ENCODE measurements at regions not wholly inside any gene's neighbourhood (a gene's known extent, or its start where the extent isn't known, plus 50 kb on each side); places are given as distances from the start of the nearest gene placed in this dataset.

DNA sequence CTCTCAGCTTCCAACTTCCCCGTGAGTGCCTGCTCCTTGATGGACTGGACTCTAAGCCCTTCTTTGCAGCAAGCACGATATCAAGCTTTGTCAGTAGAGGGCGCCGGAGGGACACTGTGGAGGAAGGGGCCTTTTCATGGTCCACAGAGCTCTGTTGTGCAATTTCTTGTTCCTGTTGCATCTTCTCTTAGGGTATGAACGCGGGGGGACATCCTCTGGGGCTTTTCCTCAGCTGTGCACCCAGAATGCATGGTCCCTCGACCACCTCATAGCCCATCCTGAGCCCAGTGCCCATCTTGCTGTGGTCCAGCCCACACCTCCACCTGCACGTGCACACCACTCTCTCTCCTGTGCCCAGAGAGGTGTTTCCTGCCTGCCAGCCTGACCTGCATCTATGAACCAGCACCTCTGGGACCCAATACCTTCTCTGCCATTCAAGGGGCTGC, 556.8 kb downstream of the PTPRU start:
- Histone ChIP-seq H3K4me3 (replicated peaks in 1 of 3; ENCODE audit: insufficient read depth in 1 of 3, low read depth in 2 of 3, low read length in 3 of 3) (no peak overlapping the region; a peak in 1 of 6 replicates), H3K4me1 (ENCODE audit: insufficient read depth, low read length) (no peaks in the 10 kb centered on the region), H3K9me3 (ENCODE audit: low read length) (no peaks in the 10 kb centered on the region), H2AFZ (ENCODE audit: low read length) (no peak overlapping the region), H3K27me3 (ENCODE audit: control insufficient read depth in 1 of 2, insufficient read depth in 2 of 2, low read length in 2 of 2) (no peaks in the 10 kb centered on the region), H3K36me3 (replicated peaks in 1 of 2; ENCODE audit: control insufficient read depth in 1 of 2, insufficient read depth in 2 of 2, low read length in 2 of 2) (no peaks in the 10 kb centered on the region), H4K20me1 (ENCODE audit: insufficient read depth, low read length) (no peaks in the 10 kb centered on the region), H3K4me2 (ENCODE audit: low read depth, low read length) (no peak overlapping the region; the same call in 1 of the 2 replicates), H3K9ac (ENCODE audit: insufficient read depth, low read depth, low read length) (no peak overlapping the region), H3K27ac (ENCODE audit: extremely low read length, insufficient read depth, low read length) (no peak overlapping the region), H3K79me2 (ENCODE audit: insufficient read depth, low read length) (no peaks in the 10 kb centered on the region)
- 0% methylated on average over 6 of the region's 8 CpGs for WGBS (ENCODE audit: low lambda C conversion rate)
- no TSS peak for BruUV-seq (replicated peaks)
- FAIRE-seq (peak; percentile 63), DNase-seq (ENCODE audit: low spot score) (peak; percentile 74), ATAC-seq (peak; percentile 89)
- intact Hi-C loops (cut with micrococcal nuclease; ENCODE audit: unreplicated experiment), result loop anchor here (1.0 to 5.0 kb wide), 2 partner anchors 56 to 914 kb away; no protein-coding TSS in a partner anchor
- CTCF ChIA-PET (ENCODE audit: low intra/inter-chr PET ratio, low total read pairs), result interaction anchor here (0.9 to 2.4 kb wide), 5 partner anchors 56 to 587 kb away, joined by 3 to 7 read pairs (median 6); no protein-coding TSS in a partner anchor
- POLR2A ChIA-PET, result no interaction called here
- in situ Hi-C loops (cut with HindIII; ENCODE audit: extremely low pct_ligation_motif_present, low pct_unique_long_range_greater_than_20kb), result loop anchor here (10.0 kb wide), 2 partner anchors 292 to 912 kb away; no protein-coding TSS in a partner anchor
- TF ChIP-seq ZMYM4 (CRISPR knock-in tag; IDR thresholded peaks at IDR 0.05), result no peak
- peak; percentile 88 for TF ChIP-seq SMC3 (IDR thresholded peaks at IDR 0.05; ENCODE audit: low read length)
- TF ChIP-seq ATF1 (CRISPR knock-in tag; IDR thresholded peaks at IDR 0.05), result no peak
- TF ChIP-seq, protein P1, sequence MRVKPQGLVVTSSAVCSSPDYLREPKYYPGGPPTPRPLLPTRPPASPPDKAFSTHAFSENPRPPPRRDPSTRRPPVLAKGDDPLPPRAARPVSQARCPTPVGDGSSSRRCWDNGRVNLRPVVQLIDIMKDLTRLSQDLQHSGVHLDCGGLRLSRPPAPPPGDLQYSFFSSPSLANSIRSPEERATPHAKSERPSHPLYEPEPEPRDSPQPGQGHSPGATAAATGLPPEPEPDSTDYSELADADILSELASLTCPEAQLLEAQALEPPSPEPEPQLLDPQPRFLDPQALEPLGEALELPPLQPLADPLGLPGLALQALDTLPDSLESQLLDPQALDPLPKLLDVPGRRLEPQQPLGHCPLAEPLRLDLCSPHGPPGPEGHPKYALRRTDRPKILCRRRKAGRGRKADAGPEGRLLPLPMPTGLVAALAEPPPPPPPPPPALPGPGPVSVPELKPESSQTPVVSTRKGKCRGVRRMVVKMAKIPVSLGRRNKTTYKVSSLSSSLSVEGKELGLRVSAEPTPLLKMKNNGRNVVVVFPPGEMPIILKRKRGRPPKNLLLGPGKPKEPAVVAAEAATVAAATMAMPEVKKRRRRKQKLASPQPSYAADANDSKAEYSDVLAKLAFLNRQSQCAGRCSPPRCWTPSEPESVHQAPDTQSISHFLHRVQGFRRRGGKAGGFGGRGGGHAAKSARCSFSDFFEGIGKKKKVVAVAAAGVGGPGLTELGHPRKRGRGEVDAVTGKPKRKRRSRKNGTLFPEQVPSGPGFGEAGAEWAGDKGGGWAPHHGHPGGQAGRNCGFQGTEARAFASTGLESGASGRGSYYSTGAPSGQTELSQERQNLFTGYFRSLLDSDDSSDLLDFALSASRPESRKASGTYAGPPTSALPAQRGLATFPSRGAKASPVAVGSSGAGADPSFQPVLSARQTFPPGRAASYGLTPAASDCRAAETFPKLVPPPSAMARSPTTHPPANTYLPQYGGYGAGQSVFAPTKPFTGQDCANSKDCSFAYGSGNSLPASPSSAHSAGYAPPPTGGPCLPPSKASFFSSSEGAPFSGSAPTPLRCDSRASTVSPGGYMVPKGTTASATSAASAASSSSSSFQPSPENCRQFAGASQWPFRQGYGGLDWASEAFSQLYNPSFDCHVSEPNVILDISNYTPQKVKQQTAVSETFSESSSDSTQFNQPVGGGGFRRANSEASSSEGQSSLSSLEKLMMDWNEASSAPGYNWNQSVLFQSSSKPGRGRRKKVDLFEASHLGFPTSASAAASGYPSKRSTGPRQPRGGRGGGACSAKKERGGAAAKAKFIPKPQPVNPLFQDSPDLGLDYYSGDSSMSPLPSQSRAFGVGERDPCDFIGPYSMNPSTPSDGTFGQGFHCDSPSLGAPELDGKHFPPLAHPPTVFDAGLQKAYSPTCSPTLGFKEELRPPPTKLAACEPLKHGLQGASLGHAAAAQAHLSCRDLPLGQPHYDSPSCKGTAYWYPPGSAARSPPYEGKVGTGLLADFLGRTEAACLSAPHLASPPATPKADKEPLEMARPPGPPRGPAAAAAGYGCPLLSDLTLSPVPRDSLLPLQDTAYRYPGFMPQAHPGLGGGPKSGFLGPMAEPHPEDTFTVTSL (CRISPR knock-in tag; IDR thresholded peaks at IDR 0.05; ENCODE audit: borderline replicate concordance), result no peak
- TF ChIP-seq, protein P2, sequence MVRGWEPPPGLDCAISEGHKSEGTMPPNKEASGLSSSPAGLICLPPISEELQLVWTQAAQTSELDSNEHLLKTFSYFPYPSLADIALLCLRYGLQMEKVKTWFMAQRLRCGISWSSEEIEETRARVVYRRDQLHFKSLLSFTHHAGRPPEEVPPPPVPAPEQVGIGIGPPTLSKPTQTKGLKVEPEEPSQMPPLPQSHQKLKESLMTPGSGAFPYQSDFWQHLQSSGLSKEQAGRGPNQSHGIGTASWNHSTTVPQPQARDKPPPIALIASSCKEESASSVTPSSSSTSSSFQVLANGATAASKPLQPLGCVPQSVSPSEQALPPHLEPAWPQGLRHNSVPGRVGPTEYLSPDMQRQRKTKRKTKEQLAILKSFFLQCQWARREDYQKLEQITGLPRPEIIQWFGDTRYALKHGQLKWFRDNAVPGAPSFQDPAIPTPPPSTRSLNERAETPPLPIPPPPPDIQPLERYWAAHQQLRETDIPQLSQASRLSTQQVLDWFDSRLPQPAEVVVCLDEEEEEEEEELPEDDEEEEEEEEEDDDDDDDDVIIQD (CRISPR knock-in tag; IDR thresholded peaks at IDR 0.05; ENCODE audit: low read depth), result no peak
- TF ChIP-seq ZFP62 (CRISPR knock-in tag; IDR thresholded peaks at IDR 0.05), result no peak
- TF ChIP-seq, protein P3, sequence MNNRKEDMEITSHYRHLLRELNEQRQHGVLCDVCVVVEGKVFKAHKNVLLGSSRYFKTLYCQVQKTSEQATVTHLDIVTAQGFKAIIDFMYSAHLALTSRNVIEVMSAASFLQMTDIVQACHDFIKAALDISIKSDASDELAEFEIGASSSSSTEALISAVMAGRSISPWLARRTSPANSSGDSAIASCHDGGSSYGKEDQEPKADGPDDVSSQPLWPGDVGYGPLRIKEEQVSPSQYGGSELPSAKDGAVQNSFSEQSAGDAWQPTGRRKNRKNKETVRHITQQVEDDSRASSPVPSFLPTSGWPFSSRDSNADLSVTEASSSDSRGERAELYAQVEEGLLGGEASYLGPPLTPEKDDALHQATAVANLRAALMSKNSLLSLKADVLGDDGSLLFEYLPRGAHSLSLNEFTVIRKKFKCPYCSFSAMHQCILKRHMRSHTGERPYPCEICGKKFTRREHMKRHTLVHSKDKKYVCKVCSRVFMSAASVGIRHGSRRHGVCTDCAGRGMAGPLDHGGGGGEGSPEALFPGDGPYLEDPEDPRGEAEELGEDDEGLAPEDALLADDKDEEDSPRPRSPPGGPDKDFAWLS (CRISPR knock-in tag; IDR thresholded peaks at IDR 0.05; ENCODE audit: borderline replicate concordance), result no peak
- TF ChIP-seq CEBPG (CRISPR knock-in tag; IDR thresholded peaks at IDR 0.05), result peak; percentile 97
- no peak for TF ChIP-seq ZSCAN20 (CRISPR knock-in tag; IDR thresholded peaks at IDR 0.05; ENCODE audit: borderline replicate concordance)
- TF ChIP-seq ZNF792 (CRISPR knock-in tag; IDR thresholded peaks at IDR 0.05), result no peak
- no peak for TF ChIP-seq FOSL1 (CRISPR knock-in tag; IDR thresholded peaks at IDR 0.05; ENCODE audit: borderline replicate concordance)
- peak; percentile 51 for TF ChIP-seq XRCC5 (optimal IDR thresholded peaks at IDR 0.05; ENCODE audit: low read length)
- no peak for TF ChIP-seq ZFP90 (CRISPR knock-in tag; IDR thresholded peaks at IDR 0.05; ENCODE audit: borderline replicate concordance)
- TF ChIP-seq RFXAP (CRISPR knock-in tag; IDR thresholded peaks at IDR 0.05; ENCODE audit: borderline replicate concordance), result no peak
- no peak for TF ChIP-seq ZSCAN29 (CRISPR knock-in tag; conservative IDR thresholded peaks at IDR 0.05)
- TF ChIP-seq ZNF263 (CRISPR knock-in tag; IDR thresholded peaks at IDR 0.05), result no peak
- TF ChIP-seq SIN3B (IDR thresholded peaks at IDR 0.05; ENCODE audit: low read length), result no peak
- no peak for TF ChIP-seq ARID2 (CRISPR knock-in tag; IDR thresholded peaks at IDR 0.05; ENCODE audit: borderline replicate concordance)
- peak; percentile 75 for TF ChIP-seq RAD21 (CRISPR knock-in tag; IDR thresholded peaks at IDR 0.05)
